ENCODE measurements at regions not wholly inside any gene's neighbourhood (a gene's known extent, or its start where the extent isn't known, plus 50 kb on each side); places are given as distances from the start of the nearest gene placed in this dataset.

DNA sequence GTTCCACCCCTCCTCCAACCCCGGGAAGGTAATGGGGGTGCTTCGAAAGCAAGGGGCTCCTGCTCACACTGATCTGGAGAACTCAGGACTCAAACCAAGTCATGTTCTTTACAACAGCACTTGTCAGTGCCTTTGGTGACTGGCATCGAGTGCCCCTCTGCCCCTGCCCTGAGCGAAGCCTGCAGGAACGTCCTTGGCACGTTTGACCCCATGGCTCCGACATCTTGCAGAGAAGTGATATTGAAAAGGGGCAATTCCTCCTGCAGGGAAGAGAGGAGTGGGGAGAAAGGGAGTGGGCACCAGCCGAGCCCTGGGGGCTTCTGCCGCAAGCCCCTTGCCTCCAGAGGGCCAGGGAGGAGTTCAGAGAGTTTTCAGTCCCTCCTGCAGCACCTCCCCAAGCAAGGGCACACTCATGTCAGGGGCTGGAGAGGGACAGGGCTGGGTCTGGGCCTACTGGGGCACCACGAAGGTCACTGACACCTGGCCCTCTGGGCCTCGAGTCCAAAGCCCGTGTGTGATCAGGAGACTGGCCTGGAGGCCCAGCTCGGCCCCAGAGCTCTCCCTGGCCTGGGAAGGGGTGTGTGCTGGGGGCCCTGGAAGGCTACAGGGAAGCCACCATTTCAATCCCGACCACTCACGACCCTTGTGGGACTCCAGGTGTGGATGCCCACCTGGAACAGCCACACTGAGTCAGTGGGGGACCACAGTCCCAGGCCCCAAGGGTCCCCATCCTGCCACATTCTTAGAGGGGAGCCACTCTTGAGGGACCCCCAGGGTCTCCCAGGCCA is 94.9 kb upstream of the NKX1-1 start:
- Histone ChIP-seq H3K9me2 (ENCODE audit: insufficient read depth, low read length) (no peaks in the 10 kb centered on the region), H3K27ac (ENCODE audit: low read depth, low read length, poor library complexity, severe bottlenecking) (no peak overlapping the region), H3K9me3 (ENCODE audit: low read length) (no peaks in the 10 kb centered on the region), H3K79me2 (ENCODE audit: insufficient read depth, low read depth, low read length) (no peaks in the 10 kb centered on the region), H4K20me1 (ENCODE audit: insufficient read depth, low read length) (no peaks in the 10 kb centered on the region), H3K4me2 (ENCODE audit: low read length) (no peak overlapping the region), H3K36me3 (ENCODE audit: insufficient read depth, low read length) (no peaks in the 10 kb centered on the region), H3K4me3 (ENCODE audit: low read depth, low read length, poor library complexity, severe bottlenecking) (no peak overlapping the region), H3K4me1 (ENCODE audit: insufficient read depth, low read length, poor library complexity, severe bottlenecking) (no peaks in the 10 kb centered on the region), H2AFZ (ENCODE audit: low read length) (no peak overlapping the region)
- ChIA-PET CTCF (ENCODE audit: unreplicated experiment) (no interaction called here), POLR2A (no interaction called here)
- BruUV-seq (replicated peaks): no TSS peak
- intact Hi-C loops (cut with micrococcal nuclease; ENCODE audit: unreplicated experiment): no loop called here
- TF ChIP-seq, protein P1, sequence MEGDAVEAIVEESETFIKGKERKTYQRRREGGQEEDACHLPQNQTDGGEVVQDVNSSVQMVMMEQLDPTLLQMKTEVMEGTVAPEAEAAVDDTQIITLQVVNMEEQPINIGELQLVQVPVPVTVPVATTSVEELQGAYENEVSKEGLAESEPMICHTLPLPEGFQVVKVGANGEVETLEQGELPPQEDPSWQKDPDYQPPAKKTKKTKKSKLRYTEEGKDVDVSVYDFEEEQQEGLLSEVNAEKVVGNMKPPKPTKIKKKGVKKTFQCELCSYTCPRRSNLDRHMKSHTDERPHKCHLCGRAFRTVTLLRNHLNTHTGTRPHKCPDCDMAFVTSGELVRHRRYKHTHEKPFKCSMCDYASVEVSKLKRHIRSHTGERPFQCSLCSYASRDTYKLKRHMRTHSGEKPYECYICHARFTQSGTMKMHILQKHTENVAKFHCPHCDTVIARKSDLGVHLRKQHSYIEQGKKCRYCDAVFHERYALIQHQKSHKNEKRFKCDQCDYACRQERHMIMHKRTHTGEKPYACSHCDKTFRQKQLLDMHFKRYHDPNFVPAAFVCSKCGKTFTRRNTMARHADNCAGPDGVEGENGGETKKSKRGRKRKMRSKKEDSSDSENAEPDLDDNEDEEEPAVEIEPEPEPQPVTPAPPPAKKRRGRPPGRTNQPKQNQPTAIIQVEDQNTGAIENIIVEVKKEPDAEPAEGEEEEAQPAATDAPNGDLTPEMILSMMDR (conservative IDR thresholded peaks at IDR 0.05; ENCODE audit: low read length): no peak
- TF ChIP-seq EZH2phosphoT487 (IDR thresholded peaks at IDR 0.05; ENCODE audit: borderline replicate concordance, low read depth, low read length): no peak
- DNase-seq (ENCODE audit: low spot score): no peak

DNA sequence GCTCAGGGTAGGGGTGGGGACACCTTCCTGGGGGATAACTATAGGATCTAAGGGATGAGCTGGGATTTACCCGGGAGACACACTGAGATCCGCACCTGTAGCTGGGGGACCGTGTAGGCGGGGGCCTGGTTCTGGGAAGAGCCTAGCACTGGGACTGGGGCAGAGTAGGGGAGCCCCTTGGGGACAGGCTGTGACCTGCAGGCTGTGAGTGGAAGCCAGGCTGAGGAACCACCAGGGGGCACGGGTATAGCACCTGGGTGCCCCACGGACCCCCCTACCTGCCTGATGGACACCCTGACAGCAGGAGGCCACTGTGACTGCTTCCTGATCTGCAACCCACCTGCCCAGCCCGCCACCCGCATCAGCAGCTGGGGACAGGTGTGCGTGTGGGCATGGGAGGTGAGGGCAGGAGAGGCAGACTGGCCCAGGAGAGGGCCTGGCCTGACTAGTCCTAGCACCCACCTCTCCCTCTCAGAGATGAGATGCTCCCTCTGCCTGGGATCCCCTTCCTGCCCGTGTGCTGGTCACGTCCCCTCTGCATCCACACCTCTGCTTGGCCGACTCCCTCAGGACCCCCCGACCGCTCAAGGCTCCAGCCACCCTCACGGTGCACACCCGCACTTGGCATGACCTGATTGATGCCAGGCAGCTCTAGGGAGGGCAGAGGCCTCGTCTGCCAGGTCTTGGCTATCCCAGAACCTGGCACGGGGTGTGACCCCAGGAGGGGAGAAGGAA is 94.2 kb upstream of the NKX1-1 start:
- Histone ChIP-seq H3K9me2 (ENCODE audit: insufficient read depth, low read length) (no peaks in the 10 kb centered on the region), H3K4me2 (ENCODE audit: low read length) (no peak overlapping the region), H2AFZ (ENCODE audit: low read length) (no peak overlapping the region), H3K36me3 (ENCODE audit: insufficient read depth, low read length) (no peaks in the 10 kb centered on the region), H3K27ac (ENCODE audit: low read depth, low read length, poor library complexity, severe bottlenecking) (no peak overlapping the region), H3K79me2 (ENCODE audit: insufficient read depth, low read depth, low read length) (no peaks in the 10 kb centered on the region), H3K4me3 (ENCODE audit: low read depth, low read length, poor library complexity, severe bottlenecking) (no peak overlapping the region), H4K20me1 (ENCODE audit: insufficient read depth, low read length) (no peaks in the 10 kb centered on the region), H3K4me1 (ENCODE audit: insufficient read depth, low read length, poor library complexity, severe bottlenecking) (no peaks in the 10 kb centered on the region), H3K9me3 (ENCODE audit: low read length) (no peaks in the 10 kb centered on the region)
- intact Hi-C loops (cut with micrococcal nuclease; ENCODE audit: unreplicated experiment): no loop called here
- TF ChIP-seq, protein P1 (conservative IDR thresholded peaks at IDR 0.05; ENCODE audit: low read length): no peak
- TF ChIP-seq EZH2phosphoT487 (IDR thresholded peaks at IDR 0.05; ENCODE audit: borderline replicate concordance, low read depth, low read length): no peak
- BruUV-seq (replicated peaks): no TSS peak
- CTCF ChIA-PET (ENCODE audit: unreplicated experiment): no interaction called here
- POLR2A ChIA-PET: no interaction called here
- no peak for DNase-seq (ENCODE audit: low spot score)

DNA sequence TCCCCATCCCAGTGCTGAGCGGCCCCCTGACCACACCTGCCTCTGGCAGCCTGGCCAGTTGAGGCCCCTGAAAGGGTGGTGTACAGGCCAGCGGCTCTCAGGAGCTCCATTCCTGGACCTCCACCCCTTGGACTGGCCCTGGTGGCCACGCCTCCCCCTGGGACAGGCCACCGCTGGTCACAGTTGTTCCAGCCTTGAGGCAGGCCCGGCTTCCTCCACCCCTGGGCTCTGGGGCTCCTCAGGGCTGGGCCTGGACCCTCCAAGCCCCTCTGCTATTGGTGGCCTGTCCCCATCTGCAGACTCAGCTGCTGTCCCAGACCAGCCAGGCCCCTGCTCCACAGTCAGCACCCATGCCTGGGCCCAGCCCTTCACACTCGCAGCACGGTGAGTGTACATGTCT is 93.2 kb upstream of the NKX1-1 start:
- TF ChIP-seq, protein P1 (conservative IDR thresholded peaks at IDR 0.05; ENCODE audit: low read length): no peak
- no peak for TF ChIP-seq EZH2phosphoT487 (IDR thresholded peaks at IDR 0.05; ENCODE audit: borderline replicate concordance, low read depth, low read length)
- no peaks in the 10 kb centered on the region for H3K9me3 ChIP-seq (ENCODE audit: low read length)
- intact Hi-C loops (cut with micrococcal nuclease; ENCODE audit: unreplicated experiment): no loop called here
- H3K79me2 ChIP-seq (ENCODE audit: insufficient read depth, low read depth, low read length): no peaks in the 10 kb centered on the region
- no peak overlapping the region for H3K4me3 ChIP-seq (ENCODE audit: low read depth, low read length, poor library complexity, severe bottlenecking)
- H3K27ac ChIP-seq (ENCODE audit: low read depth, low read length, poor library complexity, severe bottlenecking): no peak overlapping the region
- no peak overlapping the region for H3K4me2 ChIP-seq (ENCODE audit: low read length)
- no TSS peak for BruUV-seq (replicated peaks)
- no peaks in the 10 kb centered on the region for H4K20me1 ChIP-seq (ENCODE audit: insufficient read depth, low read length)
- DNase-seq (ENCODE audit: low spot score): no peak
- ChIA-PET CTCF (ENCODE audit: unreplicated experiment) (no interaction called here), POLR2A (no interaction called here)
- no peak overlapping the region for H2AFZ ChIP-seq (ENCODE audit: low read length)
- no peaks in the 10 kb centered on the region for H3K4me1 ChIP-seq (ENCODE audit: insufficient read depth, low read length, poor library complexity, severe bottlenecking)
- H3K9me2 ChIP-seq (ENCODE audit: insufficient read depth, low read length): no peaks in the 10 kb centered on the region
- H3K36me3 ChIP-seq (ENCODE audit: insufficient read depth, low read length): no peaks in the 10 kb centered on the region

Measured in OCI-LY7 (cell line).